Kidney (tissue), 13 donors: ENCODE measurements at regions not wholly inside any gene's neighbourhood (a gene's known extent, or its start where the extent isn't known, plus 50 kb on each side); places are given as distances from the start of the nearest gene placed in this dataset.

ENCODE experiments used
- DNase-seq, 5 donors: peaks; one replicate each; pipeline ENCODE4 v3.0.0-alpha.2; 2013 to 2020
- FAIRE-seq: peaks from 2 replicates; lab custom pipeline; 2012; peaks lifted over from hg19 to GRCh38; lab: Jason Lieb, UNC
- H3K27ac ChIP-seq, 2 donors: one replicate each; pipeline ENCODE4 v1.7.0; 2013; ENCODE audit warnings: low read depth in 2 of 2, low read length in 2 of 2, inconsistent platforms in 1 of 2
- H3K27me3 ChIP-seq: one replicate; pipeline ENCODE4 v1.7.1; 2013; ENCODE audit warnings: low read length, inconsistent platforms; ENCODE audit not compliant: control insufficient read depth, insufficient read depth
- H3K36me3 ChIP-seq, 3 donors: one replicate each; pipeline versions ENCODE4 v1.7.0 to v1.7.1; 2013; ENCODE audit warnings: low read length in 3 of 3, control low read depth in 1 of 3, inconsistent platforms in 1 of 3; ENCODE audit not compliant: insufficient read depth in 3 of 3, control insufficient read depth in 2 of 3
- H3K4me1 ChIP-seq, 3 donors: one replicate each; pipeline versions ENCODE4 v1.7.0 to v1.7.1; 2013; ENCODE audit warnings: low read length in 3 of 3, inconsistent platforms in 1 of 3, low read depth in 1 of 3; ENCODE audit not compliant: control insufficient read depth in 2 of 3, insufficient read depth in 2 of 3
- H3K4me3 ChIP-seq, 3 donors: one replicate each; pipeline versions ENCODE4 v1.7.0 to v1.8.1; 2013; ENCODE audit warnings: low read length in 3 of 3, control low read depth in 1 of 3, inconsistent platforms in 1 of 3
- H3K9ac ChIP-seq, 3 donors: one replicate each; pipeline versions ENCODE4 v1.7.0 to v1.7.1; 2013; ENCODE audit warnings: low read length in 3 of 3, control low read depth in 1 of 3, inconsistent platforms in 1 of 3
- H3K9me3 ChIP-seq, 3 donors: one replicate each; pipeline versions ENCODE4 v1.7.0 to v1.7.1; 2013; ENCODE audit warnings: low read length in 3 of 3, control low read depth in 1 of 3, inconsistent platforms in 1 of 3; ENCODE audit not compliant: control insufficient read depth in 2 of 3, insufficient read depth in 1 of 3
- CTCF ChIP-seq: IDR thresholded peaks from 3 replicates; pipeline ENCODE4 v1.5.1; 2012; ENCODE audit warnings: mild to moderate bottlenecking, moderate library complexity, borderline replicate concordance; ENCODE audit not compliant: insufficient read depth; ENCODE audit errors: extremely low read depth
- intact Hi-C: fragments of 100-400 bp; cut with DNase I; formaldehyde crosslinking; loops from one replicate; pipeline ENCODE4 v1.11.1; 2022
- donor health status: control.
- donor health status: control.
- donor health status: control.
- donor health status: control.
- donor health status: control.
- donor health status: DM: yes; HTN: yes; CAD: no.
- donor health status: Normal renal cell carcinoma (clear cell type).

GRCh38 chr15:36409819-36410218, 169.6 kb upstream of the CDIN1 start:
- Histone ChIP-seq H3K4me3 (no peak overlapping the region), H3K36me3 (no peaks in the 10 kb centered on the region), H3K4me1 (no peaks in the 10 kb centered on the region), H3K27ac (no peak overlapping the region), H3K27me3 (no peaks in the 10 kb centered on the region), H3K9ac (no peak overlapping the region), H3K9me3 (no peaks in the 10 kb centered on the region)
- TF ChIP-seq CTCF = no peak
- FAIRE-seq (no peak), DNase-seq (no peak)
- intact Hi-C loops = no loop called here

GRCh38 chr15:36414670-36415069, 164.8 kb upstream of the CDIN1 start:
- FAIRE-seq (no peak), DNase-seq (no peak)
- no peaks in the 10 kb centered on the region for H3K27me3 ChIP-seq
- H3K27ac ChIP-seq = no peak overlapping the region
- intact Hi-C loops = no loop called here
- no peak for TF ChIP-seq CTCF
- H3K4me3 ChIP-seq = no peak overlapping the region
- H3K36me3 ChIP-seq = no peaks in the 10 kb centered on the region
- H3K4me1 ChIP-seq = no peaks in the 10 kb centered on the region
- H3K9ac ChIP-seq = no peak overlapping the region
- H3K9me3 ChIP-seq = no peaks in the 10 kb centered on the region

GRCh38 chr15:36415643-36416042, 163.8 kb upstream of the CDIN1 start:
- intact Hi-C loops = no loop called here
- Histone ChIP-seq H3K27me3 (no peaks in the 10 kb centered on the region), H3K9me3 (peaks cover 0 to 3% (median 0%) of the 10 kb centered on the region in 3 donors), H3K4me3 (no peak overlapping the region), H3K4me1 (no peaks in the 10 kb centered on the region), H3K9ac (no peak overlapping the region), H3K36me3 (no peaks in the 10 kb centered on the region), H3K27ac (no peak overlapping the region)
- FAIRE-seq = no peak
- DNase-seq = no peak
- TF ChIP-seq CTCF = no peak

GRCh38 chr15:36422631-36423030, 156.8 kb upstream of the CDIN1 start:
- DNase-seq = no peak
- no peaks in the 10 kb centered on the region for H3K4me1 ChIP-seq
- no peak for FAIRE-seq
- TF ChIP-seq CTCF = no peak
- no peak overlapping the region for H3K27ac ChIP-seq
- no peak overlapping the region for H3K4me3 ChIP-seq
- H3K9me3 ChIP-seq = peaks cover 0 to 8% (median 0%) of the 10 kb centered on the region in 3 donors
- H3K9ac ChIP-seq = no peak overlapping the region
- intact Hi-C loops = no loop called here
- H3K27me3 ChIP-seq = no peaks in the 10 kb centered on the region
- H3K36me3 ChIP-seq = no peaks in the 10 kb centered on the region
